GM13977 (cell line): ENCODE measurements at regions not wholly inside any gene's neighbourhood (a gene's known extent, or its start where the extent isn't known, plus 50 kb on each side); places are given as distances from the start of the nearest gene placed in this dataset.
"Not testable (repeated sequence)": the region's sequence is repeated elsewhere in the genome, so short reads cannot be mapped to it uniquely, and the experiment has no call there.

Experiments used
- DNase-seq: peaks from one replicate; pipeline ENCODE4 v3.0.0; 2012; ENCODE audit warnings: low spot score
- in situ Hi-C: fragments of 300-500 bp; cut with MboI; formaldehyde crosslinking; loops from one replicate; pipeline ENCODE4 v1.12.0; 2022; ENCODE audit warnings: low sequenced_read_pairs, low pct_unique_long_range_greater_than_20kb, mixed read lengths, inconsistent platforms; ENCODE audit not compliant: unreplicated experiment
- TF ChIP-seq, protein P1 (sequence below): IDR thresholded peaks from 2 replicates; pipeline ENCODE4 v1.5.1; 2012; ENCODE audit warnings: mild to moderate bottlenecking, control low read depth; ENCODE audit not compliant: insufficient read depth; ENCODE audit errors: extremely low read depth, missing control alignments

DNA sequence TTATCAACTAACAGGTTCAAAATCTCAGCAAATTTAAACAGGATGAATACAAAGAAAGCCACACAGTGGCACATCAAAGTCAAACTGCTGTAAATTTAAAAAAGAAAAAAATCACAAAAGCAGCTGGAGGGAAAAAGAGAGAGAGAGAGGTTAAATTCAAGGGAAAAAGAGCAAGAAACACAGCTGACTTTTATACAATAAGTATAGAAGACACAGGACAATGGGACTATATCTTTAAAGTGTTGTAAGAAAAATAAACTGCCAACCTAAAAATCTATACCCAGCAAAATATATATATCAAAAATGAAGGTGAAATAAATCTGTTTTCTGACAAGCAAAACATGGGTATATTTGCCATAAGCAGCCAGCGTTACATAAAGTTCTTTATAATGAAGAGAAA is 261.5 kb downstream of the TLE1 start:
- in situ Hi-C loops, result no loop called here
- DNase-seq, result no peak
- TF ChIP-seq, protein P1, sequence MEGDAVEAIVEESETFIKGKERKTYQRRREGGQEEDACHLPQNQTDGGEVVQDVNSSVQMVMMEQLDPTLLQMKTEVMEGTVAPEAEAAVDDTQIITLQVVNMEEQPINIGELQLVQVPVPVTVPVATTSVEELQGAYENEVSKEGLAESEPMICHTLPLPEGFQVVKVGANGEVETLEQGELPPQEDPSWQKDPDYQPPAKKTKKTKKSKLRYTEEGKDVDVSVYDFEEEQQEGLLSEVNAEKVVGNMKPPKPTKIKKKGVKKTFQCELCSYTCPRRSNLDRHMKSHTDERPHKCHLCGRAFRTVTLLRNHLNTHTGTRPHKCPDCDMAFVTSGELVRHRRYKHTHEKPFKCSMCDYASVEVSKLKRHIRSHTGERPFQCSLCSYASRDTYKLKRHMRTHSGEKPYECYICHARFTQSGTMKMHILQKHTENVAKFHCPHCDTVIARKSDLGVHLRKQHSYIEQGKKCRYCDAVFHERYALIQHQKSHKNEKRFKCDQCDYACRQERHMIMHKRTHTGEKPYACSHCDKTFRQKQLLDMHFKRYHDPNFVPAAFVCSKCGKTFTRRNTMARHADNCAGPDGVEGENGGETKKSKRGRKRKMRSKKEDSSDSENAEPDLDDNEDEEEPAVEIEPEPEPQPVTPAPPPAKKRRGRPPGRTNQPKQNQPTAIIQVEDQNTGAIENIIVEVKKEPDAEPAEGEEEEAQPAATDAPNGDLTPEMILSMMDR, result no peak

GRCh38 chr9:81424431-81424830 is 264.9 kb downstream of the TLE1 start:
- TF ChIP-seq, protein P1, result no peak
- in situ Hi-C loops, result no loop called here
- no peak for DNase-seq

GRCh38 chr9:81423589-81424326 is 265.6 kb downstream of the TLE1 start:
- in situ Hi-C loops, result no loop called here
- TF ChIP-seq, protein P1, result no peak
- DNase-seq, result no peak

GRCh38 chr9:81421090-81421489 is 268.3 kb downstream of the TLE1 start:
- in situ Hi-C loops, DNase-seq: not testable (repeated sequence)

- in situ Hi-C loops, result no loop called here
- TF ChIP-seq, protein P1, result no peak
- DNase-seq, result no peak
Observed at GRCh38 chr9:81420024-81420423, 269.3 kb downstream of the TLE1 start.

GRCh38 chr9:81417941-81418340 is 271.4 kb downstream of the TLE1 start:
- TF ChIP-seq, protein P1, result no peak
- in situ Hi-C loops, result no loop called here
- no peak for DNase-seq

DNA sequence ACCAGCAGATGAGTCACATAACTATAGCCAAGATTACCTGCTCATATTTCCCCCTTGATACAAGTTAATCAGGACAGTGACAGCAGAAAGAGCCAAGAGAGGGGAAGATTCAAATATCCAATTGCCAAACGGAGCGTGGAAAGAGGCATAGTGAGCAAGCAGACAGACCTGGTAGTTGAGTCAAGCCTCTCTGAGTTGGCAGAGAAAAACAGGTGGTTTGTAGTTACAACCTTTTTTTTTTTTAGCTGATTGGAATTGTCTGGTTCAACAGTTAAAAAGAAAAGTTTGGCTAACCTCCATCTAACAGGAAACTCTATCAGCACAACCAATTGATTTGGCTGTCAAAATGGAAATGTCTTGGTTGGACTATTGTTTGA is 272.1 kb downstream of the TLE1 start:
- in situ Hi-C loops, result no loop called here
- TF ChIP-seq, protein P1, result no peak
- DNase-seq, result no peak
